Nephron progenitor cell (in vitro differentiated cells): ENCODE measurements at regions not wholly inside any gene's neighbourhood (a gene's known extent, or its start where the extent isn't known, plus 50 kb on each side); places are given as distances from the start of the nearest gene placed in this dataset.

Experiments used
- DNase-seq: peaks from one replicate; pipeline ENCODE4 v3.0.0; 2021
- H3K27ac Mint-ChIP-seq: 2 replicates; pipeline ENCODE4 v1.8.0; 2021; ENCODE audit warnings: mild to moderate bottlenecking, moderate library complexity, mixed read lengths
- H3K27me3 Mint-ChIP-seq: 2 replicates; pipeline ENCODE4 v1.8.0; 2021; ENCODE audit warnings: mild to moderate bottlenecking, low read depth, mixed read lengths; ENCODE audit not compliant: poor library complexity
- H3K36me3 Mint-ChIP-seq: 2 replicates; pipeline ENCODE4 v1.8.0; 2021; ENCODE audit warnings: low read depth, mixed read lengths
- H3K4me1 Mint-ChIP-seq: 2 replicates; pipeline ENCODE4 v1.8.0; 2021; ENCODE audit warnings: mixed read lengths
- H3K4me3 Mint-ChIP-seq: 2 replicates; pipeline ENCODE4 v1.8.0; 2021; ENCODE audit warnings: mild to moderate bottlenecking, moderate library complexity, mixed read lengths
- H3K9me3 Mint-ChIP-seq: 2 replicates; pipeline ENCODE4 v1.8.0; 2021; ENCODE audit warnings: mild to moderate bottlenecking, moderate library complexity, mixed read lengths
- CTCF ChIP-seq: fragments of 200-600 bp; sonication (generic); IDR thresholded peaks from 2 replicates; pipeline ENCODE4 v1.5.0; 2021; ENCODE audit warnings: antibody characterized with exemption

- Mint-ChIP-seq H3K9me3 (peaks cover 31% of the 10 kb centered on the region), H3K36me3 (peaks cover 9% of the 10 kb centered on the region), H3K27ac (no peak overlapping the region), H3K27me3 (peaks cover 14% of the 10 kb centered on the region), H3K4me1 (peaks cover 13% of the 10 kb centered on the region), H3K4me3 (no peak overlapping the region)
- DNase-seq: no peak
- TF ChIP-seq CTCF: no peak
Observed at GRCh38 chr10:112880633-112881530, 69.2 kb upstream of the TCF7L2 start.

DNA sequence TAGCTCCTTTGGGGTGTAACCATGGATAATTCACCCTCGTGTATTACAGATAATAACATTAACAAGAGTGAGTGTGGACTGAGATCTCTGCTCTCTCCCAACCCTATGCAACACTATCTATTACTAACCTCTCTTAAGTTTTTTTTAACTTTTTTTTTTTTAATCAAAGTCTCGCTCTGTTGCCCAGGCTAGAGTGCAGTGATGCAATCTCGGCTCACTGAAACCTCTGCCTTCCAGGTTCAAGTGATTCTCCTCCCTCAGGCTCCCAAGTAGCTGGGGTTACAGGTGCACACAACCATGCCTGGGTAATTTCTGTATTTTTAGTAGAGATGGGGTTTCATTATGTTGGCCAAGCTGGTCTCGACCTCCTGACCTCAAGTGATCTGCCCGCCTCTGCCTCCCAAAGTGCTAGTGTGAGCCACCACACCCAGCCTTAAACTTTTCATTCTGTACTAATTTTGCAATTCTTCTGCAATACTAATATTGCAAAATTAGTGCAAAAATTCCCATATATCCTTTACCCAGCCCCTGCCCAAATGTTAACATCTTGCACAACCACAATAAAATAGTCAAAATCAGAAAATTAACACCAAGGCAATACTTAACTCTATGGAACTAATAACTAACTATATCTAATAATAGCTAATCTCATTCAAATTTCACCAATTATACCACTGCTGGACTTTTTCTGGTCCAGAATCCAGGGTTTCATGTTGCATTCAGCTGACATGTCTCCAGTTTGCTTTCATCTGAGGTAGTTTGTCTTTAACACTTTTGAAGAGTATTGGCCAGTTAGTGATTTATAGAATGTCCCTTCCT, 66.5 kb upstream of the TCF7L2 start:
- Mint-ChIP-seq H3K9me3 (peaks cover 31% of the 10 kb centered on the region), H3K36me3 (peaks cover 9% of the 10 kb centered on the region), H3K27ac (no peak overlapping the region), H3K4me1 (peaks cover 19% of the 10 kb centered on the region), H3K27me3 (peaks cover 25% of the 10 kb centered on the region), H3K4me3 (no peak overlapping the region)
- no peak for DNase-seq
- no peak for TF ChIP-seq CTCF

- Mint-ChIP-seq H3K4me1 (peaks cover 19% of the 10 kb centered on the region), H3K9me3 (peaks cover 31% of the 10 kb centered on the region), H3K27me3 (peaks cover 25% of the 10 kb centered on the region), H3K36me3 (peaks cover 9% of the 10 kb centered on the region), H3K4me3 (no peak overlapping the region), H3K27ac (no peak overlapping the region)
- no peak for TF ChIP-seq CTCF
- DNase-seq: no peak
Observed at GRCh38 chr10:112884179-112884504, 65.9 kb upstream of the TCF7L2 start.

DNA sequence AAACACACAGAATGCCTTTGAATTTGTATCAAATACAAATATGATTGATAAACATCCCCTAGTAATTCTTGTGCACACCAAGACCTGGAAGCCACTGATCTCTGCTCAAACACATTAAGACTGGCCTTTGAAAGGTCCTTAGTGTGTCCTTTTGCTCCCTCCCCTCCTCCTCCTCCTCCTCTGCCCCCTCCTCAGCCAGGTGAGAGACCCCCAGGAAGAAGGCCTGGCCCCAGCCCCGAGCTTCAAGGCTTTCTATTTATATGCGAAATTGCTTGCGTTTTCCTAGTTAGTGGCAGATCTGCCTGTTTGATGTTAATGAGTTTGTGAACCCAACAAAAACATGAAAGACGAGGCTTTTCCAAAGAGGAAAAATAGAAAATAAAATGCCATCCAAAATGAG, 63.6 kb upstream of the TCF7L2 start:
- no peak for DNase-seq
- Mint-ChIP-seq H3K4me3 (no peak overlapping the region), H3K9me3 (peaks cover 19% of the 10 kb centered on the region), H3K36me3 (peaks cover 9% of the 10 kb centered on the region), H3K27me3 (peaks cover 21% of the 10 kb centered on the region), H3K4me1 (peaks cover 14% of the 10 kb centered on the region), H3K27ac (no peak overlapping the region)
- TF ChIP-seq CTCF: no peak

DNA sequence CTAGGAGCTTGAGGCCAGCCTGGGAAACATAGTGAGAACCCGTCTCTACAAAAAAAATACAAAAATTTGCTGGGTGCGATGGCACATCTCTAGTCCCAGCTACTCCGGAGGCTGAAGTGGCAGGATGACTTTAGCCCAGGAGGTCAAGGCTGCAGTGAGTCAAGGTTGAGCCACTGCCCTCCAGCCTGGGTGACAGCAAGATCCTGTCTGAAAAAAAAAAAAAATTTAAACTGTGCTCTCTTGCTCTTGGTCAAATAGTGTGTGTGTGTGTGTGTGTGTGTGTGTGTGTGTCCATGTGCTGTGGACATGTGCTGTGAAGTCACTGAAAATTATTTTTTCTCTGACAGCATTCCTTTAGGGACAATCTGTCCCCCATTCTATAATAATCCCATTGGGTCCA, 62.1 kb upstream of the TCF7L2 start:
- Mint-ChIP-seq H3K9me3 (peaks cover 19% of the 10 kb centered on the region), H3K36me3 (peaks cover 9% of the 10 kb centered on the region), H3K27ac (no peak overlapping the region), H3K4me1 (peaks cover 9% of the 10 kb centered on the region), H3K27me3 (peaks cover 18% of the 10 kb centered on the region), H3K4me3 (no peak overlapping the region)
- TF ChIP-seq CTCF: no peak
- DNase-seq: no peak
